WI38 (cell line): ENCODE measurements at regions not wholly inside any gene's neighbourhood (a gene's known extent, or its start where the extent isn't known, plus 50 kb on each side); places are given as distances from the start of the nearest gene placed in this dataset.

Experiments
- H3K4me3 ChIP-seq: 2 replicates; pipeline ENCODE4 v1.5.1; 2011; ENCODE audit warnings: low read depth, mild to moderate bottlenecking, control low read depth, low read length
- CTCF ChIP-seq: IDR thresholded peaks from 2 replicates; pipeline ENCODE4 v1.5.1; 2012; ENCODE audit warnings: low read depth, mild to moderate bottlenecking, control low read depth, low read length

GRCh38 chr3:115279939-115280338 lies 132.9 kb upstream of the ZBTB20 start:
- H3K4me3 ChIP-seq, result no peak overlapping the region
- TF ChIP-seq CTCF, result no peak

- TF ChIP-seq CTCF, result no peak
- H3K4me3 ChIP-seq, result no peak overlapping the region
Observed at GRCh38 chr3:115280506-115280905, 133.4 kb upstream of the ZBTB20 start.

GRCh38 chr3:115281697-115282675 lies 134.9 kb upstream of the ZBTB20 start:
- no peak overlapping the region for H3K4me3 ChIP-seq
- TF ChIP-seq CTCF, result no peak

GRCh38 chr3:115284980-115285379 lies 137.9 kb upstream of the ZBTB20 start:
- TF ChIP-seq CTCF, result no peak
- no peak overlapping the region for H3K4me3 ChIP-seq

GRCh38 chr3:115286529-115287197 lies 139.6 kb upstream of the ZBTB20 start:
- no peak overlapping the region for H3K4me3 ChIP-seq
- no peak for TF ChIP-seq CTCF

GRCh38 chr3:115287198-115287597 lies 140.1 kb upstream of the ZBTB20 start:
- H3K4me3 ChIP-seq, result no peak overlapping the region
- TF ChIP-seq CTCF, result no peak

- no peak overlapping the region for H3K4me3 ChIP-seq
- TF ChIP-seq CTCF, result no peak
Observed at GRCh38 chr3:115292131-115292530, 145.0 kb upstream of the ZBTB20 start.
